ENCODE measurements at regions not wholly inside any gene's neighbourhood (a gene's known extent, or its start where the extent isn't known, plus 50 kb on each side); places are given as distances from the start of the nearest gene placed in this dataset.

- no peak for TF ChIP-seq CTCF (IDR thresholded peaks at IDR 0.05)
- no peak for TF ChIP-seq POLR2A (IDR thresholded peaks at IDR 0.05)
These were observed 117.8 kb downstream of the QRSL1 start for GRCh38 chr6:106747139-106747538.

Measured in thyroid gland (tissue), 4 donors.